GM18858 (cell line): ENCODE measurements at regions not wholly inside any gene's neighbourhood (a gene's known extent, or its start where the extent isn't known, plus 50 kb on each side); places are given as distances from the start of the nearest gene placed in this dataset.
"Not testable (repeated sequence)": the region's sequence is repeated elsewhere in the genome, so short reads cannot be mapped to it uniquely, and the experiment has no call there.

ENCODE experiments used
- ATAC-seq: cut with Tn5 transposase; IDR thresholded peaks from one replicate; pipeline ENCODE4 v1.9.1; 2021; ENCODE audit not compliant: unreplicated experiment

- ATAC-seq, result no peak
Observed at GRCh38 chr4:128688846-128689437, 120.6 kb upstream of the JADE1 start.

GRCh38 chr4:128688033-128688721 lies 121.3 kb upstream of the JADE1 start:
- ATAC-seq, result no peak

- no peak for ATAC-seq
Observed at GRCh38 chr4:128686810-128687209, 122.7 kb upstream of the JADE1 start.

- ATAC-seq, result no peak
Observed at GRCh38 chr4:128686032-128686465, 123.5 kb upstream of the JADE1 start.

- no peak for ATAC-seq
Observed at GRCh38 chr4:128684016-128684415, 125.5 kb upstream of the JADE1 start.

GRCh38 chr4:128682942-128683666 lies 126.4 kb upstream of the JADE1 start:
- ATAC-seq, result no peak

- ATAC-seq, result no peak
Observed at GRCh38 chr4:128676095-128676494, 133.4 kb upstream of the JADE1 start.

- peak; percentile 98 for ATAC-seq
Observed at GRCh38 chr4:128675083-128675482, 134.4 kb upstream of the JADE1 start.

- ATAC-seq, result not testable (repeated sequence)
Observed at GRCh38 chr4:128673159-128673558, 136.3 kb upstream of the JADE1 start.

- ATAC-seq, result not testable (repeated sequence)
Observed at GRCh38 chr4:128672596-128672995, 136.9 kb upstream of the JADE1 start.

GRCh38 chr4:128670513-128670912 lies 139.0 kb upstream of the JADE1 start:
- ATAC-seq, result no peak

GRCh38 chr4:128668566-128668965 lies 140.9 kb upstream of the JADE1 start:
- no peak for ATAC-seq

- ATAC-seq, result no peak
Observed at GRCh38 chr4:128665514-128665913, 144.0 kb upstream of the JADE1 start.

GRCh38 chr4:128663325-128663724 lies 146.2 kb upstream of the JADE1 start:
- peak; percentile 76 for ATAC-seq

- ATAC-seq, result no peak
Observed at GRCh38 chr4:128661479-128661878, 148.0 kb upstream of the JADE1 start.

- ATAC-seq, result no peak
Observed at GRCh38 chr4:128660361-128661215, 148.9 kb upstream of the JADE1 start.

- no peak for ATAC-seq
Observed at GRCh38 chr4:128658214-128658631, 151.3 kb upstream of the JADE1 start.

- no peak for ATAC-seq
Observed at GRCh38 chr4:128657638-128658037, 151.9 kb upstream of the JADE1 start.

GRCh38 chr4:128654465-128654864 lies 155.0 kb upstream of the JADE1 start:
- ATAC-seq, result no peak

GRCh38 chr4:128653527-128654444 lies 155.7 kb upstream of the JADE1 start:
- no peak for ATAC-seq
